Inflammatory macrophage treated with lipopolysaccharide for 1 hour (primary cell): ENCODE measurements at regions not wholly inside any gene's neighbourhood (a gene's known extent, or its start where the extent isn't known, plus 50 kb on each side); places are given as distances from the start of the nearest gene placed in this dataset.
A peak's percentile ranks its signal among the peaks of the same experiment; 100 is the strongest.
"Not testable (repeated sequence)": the region's sequence is repeated elsewhere in the genome, so short reads cannot be mapped to it uniquely, and the experiment has no call there.

Experiments
- DNase-seq, 2 donors: peaks; one replicate each; pipeline ENCODE4 v3.0.0-alpha.2; 2020 to 2022

DNA sequence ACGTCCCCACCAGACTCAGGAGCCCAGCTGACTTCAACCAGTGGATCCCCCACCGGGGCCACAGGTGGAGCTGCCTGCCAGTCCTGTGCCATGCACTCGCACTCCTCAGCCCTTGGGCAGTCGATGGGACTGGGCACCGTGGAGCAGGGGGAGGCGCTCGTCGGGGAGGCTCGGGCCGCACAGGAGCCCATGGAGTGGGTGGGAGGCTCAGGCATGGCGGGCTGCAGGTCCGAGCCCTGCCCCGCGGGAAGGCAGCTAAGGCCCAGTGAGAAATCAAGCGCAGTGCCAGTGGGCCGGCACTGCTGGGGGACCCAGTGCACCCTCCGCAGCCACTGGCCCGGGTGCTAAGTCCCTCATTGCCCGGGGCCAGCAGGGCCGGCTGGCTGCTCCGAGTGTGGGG, 52.3 kb upstream of the LRRC30 start:
- not testable (repeated sequence) for DNase-seq

DNA sequence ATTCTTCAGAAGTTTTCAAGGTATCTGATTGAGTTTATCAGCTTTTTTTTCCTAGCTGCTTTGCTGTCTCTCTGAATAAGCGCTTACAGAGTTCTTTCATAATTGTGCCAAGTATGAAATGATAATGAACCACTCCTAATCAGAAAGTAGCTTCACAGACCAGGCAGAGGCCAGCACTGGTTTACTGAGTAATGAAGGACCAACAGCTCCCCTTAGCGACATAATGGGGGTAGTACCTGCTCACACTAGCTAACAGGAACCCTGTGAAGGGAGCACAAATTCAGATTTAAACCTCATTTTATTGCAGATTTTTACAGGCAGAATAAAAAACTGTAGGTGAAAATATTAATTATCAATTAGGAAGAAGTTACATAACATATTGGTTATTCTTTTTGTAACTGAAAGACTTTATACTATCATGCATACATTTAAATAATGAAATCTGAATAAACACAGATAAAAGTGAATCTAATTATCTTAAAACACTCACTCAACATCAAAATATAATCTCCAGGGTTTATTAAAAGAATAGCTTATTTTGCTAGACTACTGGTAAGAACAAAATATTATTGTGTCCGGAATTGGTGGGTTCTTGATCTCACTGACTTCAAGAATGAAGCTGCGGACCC, 53.7 kb upstream of the LRRC30 start:
- DNase-seq: peak; percentile 29 to 48

DNA sequence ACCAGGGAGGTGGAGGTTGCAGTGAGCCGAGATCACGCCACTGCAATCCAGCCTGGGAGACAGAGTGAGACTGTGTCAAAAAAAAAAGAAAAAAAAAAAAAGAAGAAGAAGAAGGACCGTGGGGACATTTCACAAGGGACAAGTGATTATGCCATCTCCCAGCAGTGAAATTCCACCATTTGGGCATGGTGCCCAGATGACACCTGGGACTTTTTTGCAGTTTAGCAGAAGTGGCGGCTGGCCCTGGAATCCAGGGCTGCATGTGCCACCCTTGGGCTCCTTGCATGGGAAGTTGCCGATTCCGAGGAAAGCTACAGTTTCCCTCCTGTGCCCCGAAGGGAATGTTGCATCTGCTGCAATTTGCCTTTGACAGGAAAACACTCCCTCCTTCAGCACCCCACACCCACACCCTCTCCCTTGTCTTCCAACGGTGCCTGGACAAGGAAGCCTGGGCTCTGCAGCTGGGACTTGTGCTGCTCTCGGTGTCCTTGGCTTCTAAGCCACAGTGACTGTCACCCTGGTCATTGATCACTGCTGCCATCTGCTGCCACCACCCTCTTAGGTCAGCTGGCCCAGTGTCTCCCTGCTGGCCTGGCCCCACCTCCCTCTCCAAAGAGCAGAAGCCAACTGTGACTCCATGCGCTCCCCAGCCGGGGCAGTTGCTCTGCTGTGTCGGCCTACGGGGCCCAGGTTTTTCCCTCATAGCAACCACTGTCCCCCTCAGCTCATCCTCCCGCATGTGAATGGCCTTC, 56.4 kb upstream of the LRRC30 start:
- DNase-seq: peak; percentile 2 to 19

DNA sequence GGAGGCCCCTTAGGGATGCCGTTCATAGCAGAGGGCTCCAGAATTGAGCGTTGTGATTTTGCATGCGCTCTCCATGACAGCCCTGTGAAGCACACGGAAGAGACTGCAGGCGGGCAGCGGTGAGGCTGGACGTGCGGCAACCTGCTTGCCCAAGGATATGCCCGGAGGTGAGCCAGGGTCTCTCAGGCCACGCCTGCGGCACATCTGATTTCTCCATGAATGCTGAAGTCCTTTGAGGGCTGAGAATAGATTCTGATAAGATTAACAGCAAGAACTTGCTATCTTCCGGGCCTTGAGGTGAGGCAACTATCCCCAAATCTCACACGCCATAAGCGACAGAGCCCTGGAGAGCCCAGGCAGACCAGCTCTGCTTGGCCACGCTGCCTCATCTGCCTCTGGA, 55.6 kb upstream of the LAMA1 start:
- DNase-seq: no peak

DNA sequence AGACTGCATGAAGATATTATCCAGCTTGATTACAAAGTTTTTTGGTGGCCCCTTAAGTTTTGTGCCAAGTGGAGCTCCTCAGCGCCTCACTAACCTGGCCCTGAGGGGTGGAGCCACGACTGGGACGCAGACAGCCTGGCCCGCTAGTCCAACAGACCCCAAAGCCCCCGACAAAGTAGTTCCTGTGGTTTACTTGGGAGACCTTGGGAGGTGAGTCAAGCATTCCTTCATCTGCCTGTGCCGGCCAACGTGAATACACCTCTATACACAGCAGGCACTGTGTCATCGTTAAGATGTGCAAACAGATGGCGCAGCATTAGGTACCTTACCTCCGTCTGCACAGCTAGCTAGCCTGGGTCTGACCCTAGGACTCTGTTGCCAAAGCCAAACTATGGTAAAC, 55.0 kb upstream of the LAMA1 start:
- DNase-seq: no peak

DNA sequence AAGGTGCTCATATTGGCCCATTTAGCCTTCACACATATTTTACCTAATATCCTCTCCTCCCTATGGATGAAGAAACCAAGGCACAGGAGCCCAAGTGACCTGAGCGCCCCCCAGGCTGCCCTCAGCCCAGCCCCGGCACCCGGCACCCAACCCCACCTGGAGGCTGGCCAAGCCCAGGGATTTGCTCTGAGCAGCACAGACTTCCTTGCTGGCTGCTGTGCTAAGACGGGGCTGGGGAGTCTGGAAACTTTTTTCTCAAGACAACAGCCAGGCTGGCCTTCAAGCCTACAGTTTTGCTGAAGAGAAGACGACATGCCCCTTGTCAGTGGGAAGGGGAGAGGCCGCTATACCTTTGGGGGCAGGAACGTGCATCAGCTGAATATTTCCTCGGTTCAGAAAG, 52.7 kb upstream of the LAMA1 start:
- no peak for DNase-seq

DNA sequence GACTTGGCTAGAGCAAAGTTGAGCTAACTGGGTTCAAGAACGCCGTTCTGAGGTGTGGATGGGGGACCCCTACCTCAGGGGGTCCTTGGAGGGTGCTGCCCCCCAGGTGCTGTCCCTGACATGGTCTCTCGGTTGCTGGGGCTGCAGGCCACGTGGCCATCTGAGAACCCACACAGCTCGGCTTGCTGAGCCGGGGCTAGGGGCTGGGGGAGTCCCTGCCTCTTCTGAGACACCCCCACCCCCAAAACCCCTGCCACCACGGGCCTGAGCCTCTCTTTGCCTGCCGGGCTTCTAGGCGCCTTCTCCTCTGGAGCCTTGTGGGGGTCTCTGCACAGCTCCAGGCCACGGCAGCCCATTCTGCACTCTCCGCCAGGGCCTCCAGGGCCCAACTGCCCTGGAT, 52.0 kb upstream of the LAMA1 start:
- no peak for DNase-seq

DNA sequence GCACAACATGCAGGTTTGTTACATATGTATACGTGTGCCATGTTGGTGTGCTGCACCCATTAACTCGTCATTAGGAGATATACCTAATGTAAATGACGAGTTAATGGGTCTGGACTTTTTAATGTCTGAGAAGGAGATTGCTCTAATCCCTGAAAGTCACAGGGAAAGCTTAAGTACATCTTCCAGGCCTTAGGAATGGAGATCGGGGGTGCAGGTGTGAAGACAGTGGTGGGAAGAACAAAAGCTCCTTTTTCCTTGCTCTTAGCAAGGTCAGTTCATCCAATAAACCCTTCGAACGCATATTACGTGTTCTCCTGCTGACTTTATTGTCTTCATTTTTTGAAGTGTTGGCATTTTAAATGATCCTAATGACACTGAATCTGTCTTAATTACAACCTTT, 50.8 kb upstream of the LAMA1 start:
- DNase-seq: no peak
